GM12878 (cell line): ENCODE measurements at regions not wholly inside any gene's neighbourhood (a gene's known extent, or its start where the extent isn't known, plus 50 kb on each side); places are given as distances from the start of the nearest gene placed in this dataset.

Source experiments
- ATAC-seq: fragments of 200-7000 bp; cut with Tn5 transposase; 3 replicates; pipeline ENCODE4 v1.9.1; 2020; ENCODE audit warnings: mild to moderate bottlenecking, moderate library complexity
- BruUV-seq: library from RNA; stranded (reverse); fragments of 400-500 nt; replicated peaks from 2 replicates; lab custom pipeline; 2021; lab: Mats Ljungman, UMichigan
- CTCF ChIA-PET: fragments of 300-600 bp; sonication (Branson Sonifier 250); formaldehyde crosslinking; extraction: SDS; loops from one replicate; lab custom pipeline; 2021; ENCODE audit warnings: inconsistent platforms; lab: Yijun Ruan, JAX
- POLR2A ChIA-PET: fragments of 350-600 bp; formaldehyde crosslinking; extraction: SDS; loops from one replicate; lab custom pipeline; 2021; ENCODE audit warnings: inconsistent platforms; lab: Charles Lee
- RAD21 ChIA-PET: fragments of 300-600 bp; sonication (Branson Sonifier 250); formaldehyde crosslinking; loops from one replicate; lab custom pipeline; 2023; ENCODE audit warnings: antibody characterized with exemption; ENCODE audit not compliant: unreplicated experiment; lab: Charles Lee
- SMC1A ChIA-PET: fragments of 300-600 bp; sonication (Branson Sonifier 250); formaldehyde crosslinking; loops from one replicate; lab custom pipeline; 2023; ENCODE audit not compliant: unreplicated experiment, uncharacterized antibody; lab: Charles Lee
- DNase-seq: peaks from one replicate; pipeline ENCODE4 v3.0.0-alpha.2; 2011; ENCODE audit warnings: low read depth, low spot score
- FAIRE-seq: peaks from 3 replicates; lab custom pipeline; 2011; peaks lifted over from hg19 to GRCh38; lab: Jason Lieb, UNC
- H2AFZ ChIP-seq: 2 replicates; pipeline ENCODE4 v1.6.0; 2011; ENCODE audit warnings: low read depth, low read length, control low read depth; ENCODE audit not compliant: control insufficient read depth
- H3K27ac ChIP-seq: 2 replicates; pipeline ENCODE4 v1.5.1; 2011; ENCODE audit warnings: control low read depth; ENCODE audit not compliant: control insufficient read depth, insufficient read depth
- H3K27me3 ChIP-seq, 2 experiments: replicated peaks in 1 of 2; 2 replicates each; pipeline versions ENCODE4 v1.6.0 to v1.6.1; 2011; ENCODE audit warnings: low read length in 1 of 2; ENCODE audit not compliant: control insufficient read depth in 2 of 2, insufficient read depth in 2 of 2
- H3K36me3 ChIP-seq, 2 experiments: 2 replicates each; pipeline ENCODE4 v1.5.1; 2011; ENCODE audit warnings: low read length in 1 of 2; ENCODE audit not compliant: control insufficient read depth in 2 of 2, insufficient read depth in 2 of 2
- H3K4me1 ChIP-seq: 2 replicates; pipeline ENCODE4 v1.6.1; 2011; ENCODE audit warnings: mild to moderate bottlenecking, low read length, moderate library complexity, mixed read lengths; ENCODE audit not compliant: control insufficient read depth, insufficient read depth
- H3K4me2 ChIP-seq: 2 replicates; pipeline ENCODE4 v1.6.0; 2011; ENCODE audit warnings: control low read depth; ENCODE audit not compliant: control insufficient read depth, insufficient read depth
- H3K4me3 ChIP-seq: fragments of 200-600 bp; sonication (generic); 2 replicates; pipeline ENCODE4 v1.5.1; 2016
- H3K79me2 ChIP-seq: 2 replicates; pipeline ENCODE4 v1.6.0; 2011; ENCODE audit warnings: low read length; ENCODE audit not compliant: control insufficient read depth, insufficient read depth
- H3K9ac ChIP-seq: 2 replicates; pipeline ENCODE4 v1.8.0; 2011; ENCODE audit warnings: low read length, control low read depth, mixed read lengths; ENCODE audit not compliant: control insufficient read depth, insufficient read depth
- H3K9me3 ChIP-seq: replicated peaks from 3 replicates; pipeline ENCODE4 v1.5.1; 2011; ENCODE audit warnings: mild to moderate bottlenecking, low read length; ENCODE audit not compliant: control insufficient read depth, insufficient read depth
- H4K20me1 ChIP-seq: 2 replicates; pipeline ENCODE4 v1.6.0; 2011; ENCODE audit not compliant: control insufficient read depth, insufficient read depth
- CHD2 ChIP-seq: IDR thresholded peaks from 2 replicates; pipeline ENCODE4 v1.6.1; 2011; ENCODE audit warnings: low read depth, low read length, improper control_type of control experiment, borderline replicate concordance
- EGR1 ChIP-seq, 2 experiments: IDR thresholded peaks; 1 replicate in 1 of 2; 2 replicates in 1 of 2; pipeline ENCODE4 v1.6.1; 2011 to 2012; ENCODE audit warnings: low read depth in 2 of 2, low read length in 2 of 2, borderline replicate concordance in 1 of 2, mild to moderate bottlenecking in 1 of 2, moderate library complexity in 1 of 2
- FOXK2 ChIP-seq: fragments of 450-650 bp; IDR thresholded peaks from 2 replicates; pipeline ENCODE4 v1.6.1; 2017; ENCODE audit warnings: mild to moderate bottlenecking, moderate library complexity
- GABPA ChIP-seq: IDR thresholded peaks from 2 replicates; pipeline ENCODE4 v1.6.1; 2014; ENCODE audit warnings: antibody characterized with exemption, low read depth, mild to moderate bottlenecking, inconsistent platforms
- HDAC6 ChIP-seq: fragments of 200-600 bp; sonication (generic); IDR thresholded peaks from one replicate; pipeline ENCODE4 v1.8.0; 2017; ENCODE audit warnings: antibody characterized with exemption; ENCODE audit not compliant: unreplicated experiment
- MEF2B ChIP-seq: fragments of 450-650 bp; IDR thresholded peaks from 2 replicates; pipeline ENCODE4 v1.6.1; 2018; ENCODE audit warnings: mild to moderate bottlenecking, moderate library complexity; ENCODE audit not compliant: partially characterized antibody, poor library complexity, severe bottlenecking
- MYB ChIP-seq: fragments of 150-350 bp; IDR thresholded peaks from 2 replicates; pipeline ENCODE4 v1.6.1; 2014; ENCODE audit warnings: mild to moderate bottlenecking, low read depth, low read length, borderline replicate concordance
- NBN ChIP-seq: fragments of 450-650 bp; IDR thresholded peaks from 2 replicates; pipeline ENCODE4 v1.6.1; 2016
- NFIC ChIP-seq: IDR thresholded peaks from 2 replicates; pipeline ENCODE4 v1.6.1; 2012; ENCODE audit warnings: low read depth, mild to moderate bottlenecking, inconsistent platforms, low read length, moderate library complexity
- PML ChIP-seq: IDR thresholded peaks from 2 replicates; pipeline ENCODE4 v1.6.1; 2012; ENCODE audit warnings: low read length, inconsistent platforms
- POLR2AphosphoS2 ChIP-seq: IDR thresholded peaks from 2 replicates; pipeline ENCODE4 v1.6.1; 2011; ENCODE audit warnings: low read depth, mild to moderate bottlenecking, low read length, improper control_type of control experiment, moderate library complexity
- RAD21 ChIP-seq: IDR thresholded peaks from 2 replicates; pipeline ENCODE4 v1.6.1; 2011; ENCODE audit warnings: mild to moderate bottlenecking, low read depth, low read length, moderate library complexity; ENCODE audit not compliant: insufficient read depth
- SRF ChIP-seq, 2 experiments: IDR thresholded peaks; 2 replicates each; pipeline ENCODE4 v1.6.1; 2011; ENCODE audit warnings: low read depth in 2 of 2, low read length in 2 of 2, mild to moderate bottlenecking in 1 of 2, moderate library complexity in 1 of 2
- STAT3 ChIP-seq: IDR thresholded peaks from 2 replicates; pipeline ENCODE4 v1.6.1; 2011; ENCODE audit warnings: low read depth, low read length, improper control_type of control experiment
- WGBS: methylation state at CpG from one replicate; pipeline ENCODE4 v1.1.6; 2016; ENCODE audit warnings: low lambda C conversion rate; ENCODE audit not compliant: insufficient replicate concordance, insufficient coverage; ENCODE audit errors: missing lambda C conversion rate; 5-methylcytosine and 5-hydroxymethylcytosine counted together
- in situ Hi-C: fragments of 300-500 bp; cut with MboI; formaldehyde crosslinking; loops from 9 replicates; pipeline ENCODE4 v1.14.3; 2018; ENCODE audit warnings: mixed read lengths
- intact Hi-C: fragments of 100-400 bp; cut with micrococcal nuclease; formaldehyde crosslinking; loops from one replicate; pipeline ENCODE4 v1.14.2; 2022; ENCODE audit not compliant: unreplicated experiment
- TF ChIP-seq, protein P1 (sequence below), 3 experiments: IDR thresholded peaks in 2 of 3; conservative IDR thresholded peaks in 1 of 3; 2 replicates each; pipeline ENCODE4 v1.5.1; 2011; ENCODE audit warnings: low read depth in 3 of 3, low read length in 3 of 3, mild to moderate bottlenecking in 3 of 3, control low read depth in 2 of 3, moderate library complexity in 2 of 3, inconsistent platforms in 1 of 3, mixed read lengths in 1 of 3; ENCODE audit not compliant: control insufficient read depth in 2 of 3, insufficient read depth in 1 of 3; ENCODE audit errors: extremely low read depth in 1 of 3
- TF ChIP-seq, protein P2 (sequence below): IDR thresholded peaks from 2 replicates; pipeline ENCODE4 v1.6.1; 2012; ENCODE audit warnings: low read depth, low read length, improper control_type of control experiment

DNA sequence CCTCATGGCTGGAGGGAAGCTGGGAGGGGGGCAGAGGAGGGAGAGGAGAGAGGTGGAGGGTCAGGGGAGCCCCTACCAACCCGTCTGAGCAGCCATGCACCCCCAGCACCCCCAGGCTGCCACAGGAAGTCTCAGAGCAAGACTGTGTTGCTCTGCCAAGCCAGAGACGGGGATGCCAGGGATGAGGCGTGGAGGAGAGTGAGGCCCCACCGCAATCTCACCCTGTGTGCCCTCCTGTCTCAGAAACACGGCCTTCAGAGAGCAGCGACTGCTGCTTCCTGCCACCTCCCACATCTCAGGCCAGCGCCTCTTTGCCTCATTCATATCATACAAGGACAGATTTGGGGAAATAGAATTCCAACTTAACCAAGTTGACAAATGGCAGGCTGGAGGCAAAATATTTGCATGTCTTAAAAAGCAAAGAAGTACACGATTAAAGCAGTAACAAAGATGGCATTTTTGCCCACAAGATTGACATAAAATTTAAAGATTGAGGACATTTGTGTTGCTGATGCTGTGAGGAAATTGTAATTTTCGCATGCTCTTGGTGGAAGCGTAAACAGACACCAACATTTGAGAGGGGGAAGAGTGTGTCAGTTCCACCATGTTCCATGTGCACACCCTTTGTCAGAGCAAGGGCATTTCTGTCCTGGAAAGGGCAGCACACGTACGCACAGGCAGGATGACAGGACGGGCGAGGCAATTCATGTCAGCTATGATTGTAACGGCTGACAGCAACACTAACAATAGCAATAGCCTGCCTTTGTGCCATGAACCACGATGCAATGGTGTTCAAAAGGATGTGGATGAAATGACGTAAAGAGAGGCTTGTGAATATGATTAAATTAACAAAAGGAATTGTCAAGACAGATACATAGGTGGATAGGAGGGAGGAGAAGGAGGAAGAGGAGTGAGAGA is 59.0 kb upstream of the BACE2 start (continued):
- TF ChIP-seq, protein P1, sequence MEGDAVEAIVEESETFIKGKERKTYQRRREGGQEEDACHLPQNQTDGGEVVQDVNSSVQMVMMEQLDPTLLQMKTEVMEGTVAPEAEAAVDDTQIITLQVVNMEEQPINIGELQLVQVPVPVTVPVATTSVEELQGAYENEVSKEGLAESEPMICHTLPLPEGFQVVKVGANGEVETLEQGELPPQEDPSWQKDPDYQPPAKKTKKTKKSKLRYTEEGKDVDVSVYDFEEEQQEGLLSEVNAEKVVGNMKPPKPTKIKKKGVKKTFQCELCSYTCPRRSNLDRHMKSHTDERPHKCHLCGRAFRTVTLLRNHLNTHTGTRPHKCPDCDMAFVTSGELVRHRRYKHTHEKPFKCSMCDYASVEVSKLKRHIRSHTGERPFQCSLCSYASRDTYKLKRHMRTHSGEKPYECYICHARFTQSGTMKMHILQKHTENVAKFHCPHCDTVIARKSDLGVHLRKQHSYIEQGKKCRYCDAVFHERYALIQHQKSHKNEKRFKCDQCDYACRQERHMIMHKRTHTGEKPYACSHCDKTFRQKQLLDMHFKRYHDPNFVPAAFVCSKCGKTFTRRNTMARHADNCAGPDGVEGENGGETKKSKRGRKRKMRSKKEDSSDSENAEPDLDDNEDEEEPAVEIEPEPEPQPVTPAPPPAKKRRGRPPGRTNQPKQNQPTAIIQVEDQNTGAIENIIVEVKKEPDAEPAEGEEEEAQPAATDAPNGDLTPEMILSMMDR (IDR thresholded peaks at IDR 0.05 in 2 of 3, conservative IDR thresholded peaks at IDR 0.05 in 1 of 3; ENCODE audit: control insufficient read depth in 2 of 3, extremely low read depth in 1 of 3, insufficient read depth in 1 of 3, low read depth in 3 of 3, low read length in 3 of 3): no peak
- TF ChIP-seq MEF2B: no peak

DNA sequence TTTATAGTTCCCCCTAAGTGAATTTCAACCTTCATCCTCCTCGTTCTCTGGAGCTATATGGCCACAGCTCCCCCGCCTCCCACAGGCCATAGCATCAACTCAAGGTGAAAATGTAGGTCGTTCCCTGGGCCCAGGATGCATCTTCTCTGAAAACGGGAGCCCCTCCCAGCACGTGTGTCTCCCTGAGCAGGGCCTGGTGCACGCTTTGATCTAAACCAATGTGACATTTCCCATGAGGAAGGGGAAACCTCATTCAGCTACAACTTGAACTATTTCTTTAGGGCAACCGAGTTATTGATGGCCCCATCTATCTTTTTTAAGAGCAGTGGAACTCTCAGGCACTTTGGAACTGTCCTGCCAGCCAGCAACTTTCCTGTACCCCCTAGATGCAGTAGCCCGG is 57.8 kb upstream of the BACE2 start:
- H3K4me2 ChIP-seq: no peak overlapping the region
- H4K20me1 ChIP-seq: no peaks in the 10 kb centered on the region
- H2AFZ ChIP-seq: no peak overlapping the region
- intact Hi-C loops (no loop called here), in situ Hi-C loops (no loop called here)
- H3K9ac ChIP-seq: no peak overlapping the region
- ATAC-seq (no peak), FAIRE-seq (no peak), DNase-seq (no peak)
- no peaks in the 10 kb centered on the region; the same call in 2 of the 3 replicates for H3K9me3 ChIP-seq
- WGBS: 0% methylated on average over 8 of the region's 8 CpGs
- ChIA-PET POLR2A (no interaction called here), SMC1A (no interaction called here), CTCF (no interaction called here), RAD21 (no interaction called here)
- no TSS peak for BruUV-seq
- no peaks in the 10 kb centered on the region for H3K79me2 ChIP-seq
- no peaks in the 10 kb centered on the region for H3K36me3 ChIP-seq
- H3K4me1 ChIP-seq: no peaks in the 10 kb centered on the region
- H3K27me3 ChIP-seq: no peaks in the 10 kb centered on the region
- no peak overlapping the region for H3K27ac ChIP-seq
- no peak overlapping the region for H3K4me3 ChIP-seq
- TF ChIP-seq, protein P2, sequence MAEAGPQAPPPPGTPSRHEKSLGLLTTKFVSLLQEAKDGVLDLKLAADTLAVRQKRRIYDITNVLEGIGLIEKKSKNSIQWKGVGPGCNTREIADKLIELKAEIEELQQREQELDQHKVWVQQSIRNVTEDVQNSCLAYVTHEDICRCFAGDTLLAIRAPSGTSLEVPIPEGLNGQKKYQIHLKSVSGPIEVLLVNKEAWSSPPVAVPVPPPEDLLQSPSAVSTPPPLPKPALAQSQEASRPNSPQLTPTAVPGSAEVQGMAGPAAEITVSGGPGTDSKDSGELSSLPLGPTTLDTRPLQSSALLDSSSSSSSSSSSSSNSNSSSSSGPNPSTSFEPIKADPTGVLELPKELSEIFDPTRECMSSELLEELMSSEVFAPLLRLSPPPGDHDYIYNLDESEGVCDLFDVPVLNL: no peak
- TF ChIP-seq FOXK2 (no peak), RAD21 (no peak), GABPA (no peak), NBN (no peak), POLR2AphosphoS2 (no peak), HDAC6 (no peak), CHD2 (no peak), NFIC (no peak), SRF (IDR thresholded peaks at IDR 0.05; ENCODE audit: low read depth in 2 of 2, low read length in 2 of 2) (no peak), EGR1 (IDR thresholded peaks at IDR 0.05; ENCODE audit: borderline replicate concordance in 1 of 2, low read depth in 2 of 2, low read length in 2 of 2) (no peak), STAT3 (no peak), PML (no peak), MYB (no peak)
- TF ChIP-seq, protein P1 (IDR thresholded peaks at IDR 0.05 in 2 of 3, conservative IDR thresholded peaks at IDR 0.05 in 1 of 3; ENCODE audit: control insufficient read depth in 2 of 3, extremely low read depth in 1 of 3, insufficient read depth in 1 of 3, low read depth in 3 of 3, low read length in 3 of 3): no peak
